ENCODE measurements at regions not wholly inside any gene's neighbourhood (a gene's known extent, or its start where the extent isn't known, plus 50 kb on each side); places are given as distances from the start of the nearest gene placed in this dataset.

DNA sequence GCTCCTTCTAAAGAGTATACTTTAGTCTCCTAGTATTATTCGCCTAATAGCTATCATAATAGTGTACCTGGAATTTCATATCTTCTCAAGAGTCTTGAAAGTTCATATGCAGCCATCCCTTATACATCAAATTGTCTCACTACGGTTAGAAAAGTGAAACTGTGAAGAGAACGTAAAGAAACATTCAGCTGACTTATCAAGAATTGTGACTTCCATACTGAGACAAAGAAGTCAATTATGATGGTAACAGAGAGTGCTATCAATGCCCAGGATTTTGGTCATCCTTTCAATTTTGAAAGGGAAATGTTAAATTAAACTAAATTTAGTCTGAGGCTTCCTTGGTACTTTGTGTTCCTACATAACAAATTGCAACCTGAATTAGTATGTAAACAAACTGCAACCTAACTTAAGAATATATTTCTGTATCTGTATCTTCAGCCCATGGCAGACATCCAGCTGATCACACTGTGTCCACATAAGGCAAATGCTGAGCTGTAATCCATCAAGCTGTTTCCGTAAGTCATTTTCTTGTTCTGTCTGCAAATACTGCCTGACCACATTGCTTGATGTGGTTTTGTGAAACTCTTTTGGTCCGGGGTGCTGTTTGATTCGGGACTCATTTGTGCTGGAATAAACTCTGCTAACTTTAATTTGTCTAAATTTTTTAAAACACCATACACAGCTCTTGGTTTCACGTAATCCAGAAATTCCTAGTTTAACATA lies 469.6 kb downstream of the SI start:
- WGBS (ENCODE audit: insufficient coverage) = 80% methylated on average over 1 of the region's 7 CpGs
- no peaks in the 10 kb centered on the region for H3K36me3 Mint-ChIP-seq
- Histone ChIP-seq H4K20me1 (ENCODE audit: insufficient read depth, low read length) (no peaks in the 10 kb centered on the region), H3K27me3 (ENCODE audit: control insufficient read depth in 2 of 2, insufficient read depth in 2 of 2, low read length in 2 of 2) (no peaks in the 10 kb centered on the region), H3K36me3 (replicated peaks in 1 of 2; ENCODE audit: control insufficient read depth in 1 of 2, insufficient read depth in 2 of 2, low read length in 2 of 2) (no peaks in the 10 kb centered on the region), H3K4me1 (ENCODE audit: control insufficient read depth in 1 of 2, insufficient read depth in 2 of 2, low read length in 2 of 2) (no peaks in the 10 kb centered on the region), H3K27ac (ENCODE audit: low read depth in 1 of 2, low read length in 2 of 2) (no peak overlapping the region), H3K4me2 (replicated peaks; ENCODE audit: extremely low read depth, low read length, poor library complexity, severe bottlenecking) (no peak overlapping the region), H2AFZ (ENCODE audit: insufficient read depth, low read depth, low read length, poor library complexity, severe bottlenecking) (no peak overlapping the region), H3K79me2 (ENCODE audit: insufficient read depth, low read length) (no peaks in the 10 kb centered on the region), H3K4me3 (replicated peaks in 1 of 3; ENCODE audit: low read depth in 2 of 3, low read length in 3 of 3) (no peak overlapping the region), H3K9ac (ENCODE audit: insufficient read depth, low read length, poor library complexity, severe bottlenecking) (no peak overlapping the region), H3K9me3 (replicated peaks in 1 of 2; ENCODE audit: control insufficient read depth in 1 of 2, insufficient read depth in 1 of 2, low read length in 2 of 2) (no peaks in the 10 kb centered on the region)
- intact Hi-C loops (cut with micrococcal nuclease) = no loop called here
- no peak for DNase-seq
- no peaks in the 10 kb centered on the region for H3K27me3 Mint-ChIP-seq (ENCODE audit: low read depth in 3 of 3)
- no peaks in the 10 kb centered on the region for H3K4me1 Mint-ChIP-seq
- TF ChIP-seq, protein P1, sequence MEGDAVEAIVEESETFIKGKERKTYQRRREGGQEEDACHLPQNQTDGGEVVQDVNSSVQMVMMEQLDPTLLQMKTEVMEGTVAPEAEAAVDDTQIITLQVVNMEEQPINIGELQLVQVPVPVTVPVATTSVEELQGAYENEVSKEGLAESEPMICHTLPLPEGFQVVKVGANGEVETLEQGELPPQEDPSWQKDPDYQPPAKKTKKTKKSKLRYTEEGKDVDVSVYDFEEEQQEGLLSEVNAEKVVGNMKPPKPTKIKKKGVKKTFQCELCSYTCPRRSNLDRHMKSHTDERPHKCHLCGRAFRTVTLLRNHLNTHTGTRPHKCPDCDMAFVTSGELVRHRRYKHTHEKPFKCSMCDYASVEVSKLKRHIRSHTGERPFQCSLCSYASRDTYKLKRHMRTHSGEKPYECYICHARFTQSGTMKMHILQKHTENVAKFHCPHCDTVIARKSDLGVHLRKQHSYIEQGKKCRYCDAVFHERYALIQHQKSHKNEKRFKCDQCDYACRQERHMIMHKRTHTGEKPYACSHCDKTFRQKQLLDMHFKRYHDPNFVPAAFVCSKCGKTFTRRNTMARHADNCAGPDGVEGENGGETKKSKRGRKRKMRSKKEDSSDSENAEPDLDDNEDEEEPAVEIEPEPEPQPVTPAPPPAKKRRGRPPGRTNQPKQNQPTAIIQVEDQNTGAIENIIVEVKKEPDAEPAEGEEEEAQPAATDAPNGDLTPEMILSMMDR (IDR thresholded peaks at IDR 0.05) = no peak
- peaks cover 0 to 5% (median 0%) of the 10 kb centered on the region in 7 donors for H3K9me3 Mint-ChIP-seq
- no peak overlapping the region for H3K4me3 Mint-ChIP-seq
- no peak overlapping the region for H3K27ac Mint-ChIP-seq

DNA sequence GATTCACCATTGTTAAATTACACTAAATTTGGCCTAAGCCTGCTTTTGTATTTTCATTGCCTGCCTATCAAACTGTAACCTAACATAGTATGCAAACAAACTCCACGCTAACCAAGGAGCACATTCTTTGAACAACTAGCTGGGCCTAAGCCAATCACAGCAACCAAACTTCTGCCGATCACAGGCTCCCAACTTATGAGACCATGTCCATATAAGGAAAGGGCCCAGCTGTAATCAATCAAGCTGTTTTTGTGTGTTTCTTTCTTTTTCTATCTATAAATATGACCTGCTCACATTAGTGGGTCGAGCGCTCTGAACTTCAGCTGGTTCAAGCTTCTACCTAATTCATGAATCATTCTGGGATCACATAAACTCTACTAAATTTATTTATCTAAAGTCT lies 473.6 kb downstream of the SI start:
- Mint-ChIP-seq H3K4me1 (no peaks in the 10 kb centered on the region), H3K36me3 (no peaks in the 10 kb centered on the region), H3K27me3 (ENCODE audit: low read depth in 3 of 3) (no peaks in the 10 kb centered on the region), H3K9me3 (peaks cover 0 to 6% (median 0%) of the 10 kb centered on the region in 7 donors), H3K27ac (no peak overlapping the region), H3K4me3 (no peak overlapping the region)
- no peaks in the 10 kb centered on the region for H4K20me1 ChIP-seq (ENCODE audit: insufficient read depth, low read length)
- no peaks in the 10 kb centered on the region for H3K36me3 ChIP-seq (replicated peaks in 1 of 2; ENCODE audit: control insufficient read depth in 1 of 2, insufficient read depth in 2 of 2, low read length in 2 of 2)
- no peak overlapping the region for H3K27ac ChIP-seq (ENCODE audit: low read depth in 1 of 2, low read length in 2 of 2)
- H3K4me3 ChIP-seq (replicated peaks in 1 of 3; ENCODE audit: low read depth in 2 of 3, low read length in 3 of 3) = no peak overlapping the region
- H2AFZ ChIP-seq (ENCODE audit: insufficient read depth, low read depth, low read length, poor library complexity, severe bottlenecking) = no peak overlapping the region
- 83% methylated on average over 1 of the region's 4 CpGs for WGBS (ENCODE audit: insufficient coverage)
- H3K27me3 ChIP-seq (ENCODE audit: control insufficient read depth in 2 of 2, insufficient read depth in 2 of 2, low read length in 2 of 2) = no peaks in the 10 kb centered on the region
- H3K4me2 ChIP-seq (replicated peaks; ENCODE audit: extremely low read depth, low read length, poor library complexity, severe bottlenecking) = no peak overlapping the region
- DNase-seq = no peak
- no peaks in the 10 kb centered on the region for H3K9me3 ChIP-seq (replicated peaks in 1 of 2; ENCODE audit: control insufficient read depth in 1 of 2, insufficient read depth in 1 of 2, low read length in 2 of 2)
- TF ChIP-seq, protein P1 (IDR thresholded peaks at IDR 0.05) = no peak
- intact Hi-C loops (cut with micrococcal nuclease) = no loop called here
- no peaks in the 10 kb centered on the region for H3K79me2 ChIP-seq (ENCODE audit: insufficient read depth, low read length)
- no peak overlapping the region for H3K9ac ChIP-seq (ENCODE audit: insufficient read depth, low read length, poor library complexity, severe bottlenecking)
- no peaks in the 10 kb centered on the region for H3K4me1 ChIP-seq (ENCODE audit: control insufficient read depth in 1 of 2, insufficient read depth in 2 of 2, low read length in 2 of 2)

All from CD14-positive monocyte (primary cell).